ENCODE measurements at regions not wholly inside any gene's neighbourhood (a gene's known extent, or its start where the extent isn't known, plus 50 kb on each side); places are given as distances from the start of the nearest gene placed in this dataset.

DNA sequence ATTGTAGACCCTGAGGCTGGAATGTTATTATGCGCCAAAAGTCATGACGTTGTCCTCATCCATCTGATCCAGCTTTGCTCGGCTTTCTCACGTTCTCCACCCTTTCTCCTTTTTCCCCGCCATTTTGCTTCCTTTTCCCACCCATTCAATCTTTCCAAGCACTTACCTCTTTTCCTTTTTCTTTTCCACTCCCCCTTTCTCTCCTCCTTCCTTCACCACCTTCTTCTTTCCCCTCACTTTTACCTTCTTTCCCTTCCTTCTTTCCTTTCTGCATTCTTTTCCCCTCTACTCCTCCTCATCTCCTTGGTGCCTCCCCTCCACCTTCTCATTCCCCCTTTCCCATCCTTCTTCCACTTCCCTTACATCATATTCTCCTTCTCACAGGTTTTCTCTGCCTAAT, 304.8 kb upstream of the TSHZ2 start:
- no peaks in the 10 kb centered on the region for H3K36me3 ChIP-seq (replicated peaks; ENCODE audit: low read depth, low read length)
- no peak overlapping the region for H3K4me2 ChIP-seq (ENCODE audit: low read length)
- H4K20me1 ChIP-seq (ENCODE audit: insufficient read depth, low read length): no peaks in the 10 kb centered on the region
- H2AFZ ChIP-seq (ENCODE audit: low read depth, low read length): no peak overlapping the region
- TF ChIP-seq, protein P1, sequence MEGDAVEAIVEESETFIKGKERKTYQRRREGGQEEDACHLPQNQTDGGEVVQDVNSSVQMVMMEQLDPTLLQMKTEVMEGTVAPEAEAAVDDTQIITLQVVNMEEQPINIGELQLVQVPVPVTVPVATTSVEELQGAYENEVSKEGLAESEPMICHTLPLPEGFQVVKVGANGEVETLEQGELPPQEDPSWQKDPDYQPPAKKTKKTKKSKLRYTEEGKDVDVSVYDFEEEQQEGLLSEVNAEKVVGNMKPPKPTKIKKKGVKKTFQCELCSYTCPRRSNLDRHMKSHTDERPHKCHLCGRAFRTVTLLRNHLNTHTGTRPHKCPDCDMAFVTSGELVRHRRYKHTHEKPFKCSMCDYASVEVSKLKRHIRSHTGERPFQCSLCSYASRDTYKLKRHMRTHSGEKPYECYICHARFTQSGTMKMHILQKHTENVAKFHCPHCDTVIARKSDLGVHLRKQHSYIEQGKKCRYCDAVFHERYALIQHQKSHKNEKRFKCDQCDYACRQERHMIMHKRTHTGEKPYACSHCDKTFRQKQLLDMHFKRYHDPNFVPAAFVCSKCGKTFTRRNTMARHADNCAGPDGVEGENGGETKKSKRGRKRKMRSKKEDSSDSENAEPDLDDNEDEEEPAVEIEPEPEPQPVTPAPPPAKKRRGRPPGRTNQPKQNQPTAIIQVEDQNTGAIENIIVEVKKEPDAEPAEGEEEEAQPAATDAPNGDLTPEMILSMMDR (IDR thresholded peaks at IDR 0.05; ENCODE audit: low read depth, low read length): no peak
- no peak for TF ChIP-seq EZH2phosphoT487 (IDR thresholded peaks at IDR 0.05; ENCODE audit: low read depth)
- peaks cover 20% of the 10 kb centered on the region; the same call in 1 of the 2 replicates for H3K27me3 ChIP-seq (ENCODE audit: low read depth, low read length)
- no peaks in the 10 kb centered on the region for H3K4me1 ChIP-seq (ENCODE audit: low read length)
- no peak overlapping the region for H3K4me3 ChIP-seq (ENCODE audit: low read length)
- no peak overlapping the region for H3K9ac ChIP-seq (ENCODE audit: low read length)
- H3K79me2 ChIP-seq (ENCODE audit: low read length): no peaks in the 10 kb centered on the region
- H3K27ac ChIP-seq (ENCODE audit: low read length): no peak overlapping the region
- no peaks in the 10 kb centered on the region for H3K9me3 ChIP-seq (ENCODE audit: insufficient read depth, low read length)

- H3K27me3 ChIP-seq (ENCODE audit: low read depth, low read length): peaks cover 13% of the 10 kb centered on the region
- H3K4me1 ChIP-seq (ENCODE audit: low read length): no peaks in the 10 kb centered on the region
- no peak overlapping the region for H2AFZ ChIP-seq (ENCODE audit: low read depth, low read length)
- no peaks in the 10 kb centered on the region for H3K79me2 ChIP-seq (ENCODE audit: low read length)
- H3K9me3 ChIP-seq (ENCODE audit: insufficient read depth, low read length): no peaks in the 10 kb centered on the region
- H3K4me3 ChIP-seq (ENCODE audit: low read length): no peak overlapping the region
- H3K27ac ChIP-seq (ENCODE audit: low read length): no peak overlapping the region
- no peak overlapping the region for H3K4me2 ChIP-seq (ENCODE audit: low read length)
- no peaks in the 10 kb centered on the region for H3K36me3 ChIP-seq (replicated peaks; ENCODE audit: low read depth, low read length)
- H3K9ac ChIP-seq (ENCODE audit: low read length): no peak overlapping the region
- TF ChIP-seq, protein P1 (IDR thresholded peaks at IDR 0.05; ENCODE audit: low read depth, low read length): no peak
- TF ChIP-seq EZH2phosphoT487 (IDR thresholded peaks at IDR 0.05; ENCODE audit: low read depth): no peak
- no peaks in the 10 kb centered on the region for H4K20me1 ChIP-seq (ENCODE audit: insufficient read depth, low read length)
Measured at GRCh38 chr20:52665441-52665840, 306.7 kb upstream of the TSHZ2 start.

DNA sequence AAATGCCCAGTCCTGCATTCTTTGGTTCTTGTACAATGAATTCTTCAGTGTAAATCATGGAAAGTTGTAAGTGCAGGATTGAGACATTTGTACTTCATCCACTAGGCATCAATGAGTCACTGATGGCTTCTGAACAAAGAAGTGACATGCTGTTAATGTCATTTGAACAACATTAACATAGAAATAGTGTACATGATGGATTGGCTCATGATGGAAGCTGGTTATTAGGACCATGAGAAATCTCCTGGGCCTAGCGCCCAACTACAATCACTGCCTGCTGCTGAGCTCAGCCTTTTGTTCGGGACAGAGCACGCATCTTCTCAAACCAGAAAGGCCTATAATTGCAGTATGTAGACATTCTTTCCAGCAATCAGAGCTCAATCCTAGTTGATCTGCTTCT, 316.8 kb upstream of the TSHZ2 start:
- Histone ChIP-seq H4K20me1 (ENCODE audit: insufficient read depth, low read length) (no peaks in the 10 kb centered on the region), H3K79me2 (ENCODE audit: low read length) (no peaks in the 10 kb centered on the region), H3K4me3 (ENCODE audit: low read length) (no peak overlapping the region), H3K27ac (ENCODE audit: low read length) (no peak overlapping the region), H3K9me3 (ENCODE audit: insufficient read depth, low read length) (no peaks in the 10 kb centered on the region), H3K36me3 (replicated peaks; ENCODE audit: low read depth, low read length) (no peaks in the 10 kb centered on the region), H3K27me3 (ENCODE audit: low read depth, low read length) (peaks cover 21% of the 10 kb centered on the region), H3K4me2 (ENCODE audit: low read length) (no peak overlapping the region), H3K4me1 (ENCODE audit: low read length) (peaks cover 5% of the 10 kb centered on the region), H3K9ac (ENCODE audit: low read length) (no peak overlapping the region), H2AFZ (ENCODE audit: low read depth, low read length) (no peak overlapping the region)
- TF ChIP-seq, protein P1 (IDR thresholded peaks at IDR 0.05; ENCODE audit: low read depth, low read length): no peak
- no peak for TF ChIP-seq EZH2phosphoT487 (IDR thresholded peaks at IDR 0.05; ENCODE audit: low read depth)

- Histone ChIP-seq H3K36me3 (replicated peaks; ENCODE audit: low read depth, low read length) (no peaks in the 10 kb centered on the region), H3K79me2 (ENCODE audit: low read length) (no peaks in the 10 kb centered on the region), H3K4me3 (ENCODE audit: low read length) (no peak overlapping the region), H3K9ac (ENCODE audit: low read length) (no peak overlapping the region), H3K27ac (ENCODE audit: low read length) (no peak overlapping the region), H4K20me1 (ENCODE audit: insufficient read depth, low read length) (no peaks in the 10 kb centered on the region), H2AFZ (ENCODE audit: low read depth, low read length) (no peak overlapping the region), H3K4me2 (ENCODE audit: low read length) (no peak overlapping the region), H3K9me3 (ENCODE audit: insufficient read depth, low read length) (no peaks in the 10 kb centered on the region), H3K27me3 (ENCODE audit: low read depth, low read length) (peaks cover 26% of the 10 kb centered on the region), H3K4me1 (ENCODE audit: low read length) (peaks cover 5% of the 10 kb centered on the region)
- no peak for TF ChIP-seq EZH2phosphoT487 (IDR thresholded peaks at IDR 0.05; ENCODE audit: low read depth)
- TF ChIP-seq, protein P1 (IDR thresholded peaks at IDR 0.05; ENCODE audit: low read depth, low read length): no peak
Measured at GRCh38 chr20:52654567-52654966, 317.6 kb upstream of the TSHZ2 start.
